ENCODE measurements at regions not wholly inside any gene's neighbourhood (a gene's known extent, or its start where the extent isn't known, plus 50 kb on each side); places are given as distances from the start of the nearest gene placed in this dataset.
"Not testable (repeated sequence)": the region's sequence is repeated elsewhere in the genome, so short reads cannot be mapped to it uniquely, and the experiment has no call there.

- no peak for DNase-seq
Observed at GRCh38 chr14:58961045-58961731, 227.3 kb upstream of the DAAM1 start.

GRCh38 chr14:58963873-58964597 lies 224.4 kb upstream of the DAAM1 start:
- DNase-seq: no peak

GRCh38 chr14:58964598-58964928 lies 223.9 kb upstream of the DAAM1 start:
- no peak for DNase-seq

GRCh38 chr14:58965601-58966000 lies 222.9 kb upstream of the DAAM1 start:
- DNase-seq: no peak

- DNase-seq: no peak
Observed at GRCh38 chr14:58966997-58967396, 221.5 kb upstream of the DAAM1 start.

- no peak for DNase-seq
Observed at GRCh38 chr14:58969951-58970751, 218.3 kb upstream of the DAAM1 start.

- DNase-seq: no peak
Observed at GRCh38 chr14:58972233-58973017, 216.0 kb upstream of the DAAM1 start.

GRCh38 chr14:58977366-58977765 lies 211.1 kb upstream of the DAAM1 start:
- no peak for DNase-seq

- DNase-seq: no peak
Observed at GRCh38 chr14:58978343-58978742, 210.1 kb upstream of the DAAM1 start.

- no peak for DNase-seq
Observed at GRCh38 chr14:58979325-58979724, 209.1 kb upstream of the DAAM1 start.

GRCh38 chr14:58981840-58982239 lies 206.6 kb upstream of the DAAM1 start:
- DNase-seq: no peak

GRCh38 chr14:58985786-58986185 lies 202.7 kb upstream of the DAAM1 start:
- DNase-seq: no peak

GRCh38 chr14:58987591-58987990 lies 200.9 kb upstream of the DAAM1 start:
- no peak for DNase-seq

- DNase-seq: no peak
Observed at GRCh38 chr14:58992935-58993334, 195.5 kb upstream of the DAAM1 start.

GRCh38 chr14:58994130-58994529 lies 194.3 kb upstream of the DAAM1 start:
- no peak for DNase-seq

- DNase-seq: no peak
Observed at GRCh38 chr14:59004012-59004411, 184.5 kb upstream of the DAAM1 start.

- not testable (repeated sequence) for DNase-seq
Observed at GRCh38 chr14:59006179-59006578, 182.3 kb upstream of the DAAM1 start.

GRCh38 chr14:59009967-59010366 lies 178.5 kb upstream of the DAAM1 start:
- no peak for DNase-seq

GRCh38 chr14:59013672-59014298 lies 174.7 kb upstream of the DAAM1 start:
- no peak for DNase-seq

GRCh38 chr14:59015482-59015881 lies 173.0 kb upstream of the DAAM1 start:
- DNase-seq: no peak

GRCh38 chr14:59017285-59017965 lies 171.0 kb upstream of the DAAM1 start:
- DNase-seq: no peak

GRCh38 chr14:59018460-59018859 lies 170.0 kb upstream of the DAAM1 start:
- no peak for DNase-seq

Measured in SHP77 (cell line).